Cardiac muscle cell (in vitro differentiated cells and primary cell): ENCODE measurements at regions not wholly inside any gene's neighbourhood (a gene's known extent, or its start where the extent isn't known, plus 50 kb on each side); places are given as distances from the start of the nearest gene placed in this dataset.
A peak's percentile ranks its signal among the peaks of the same experiment; 100 is the strongest.
"Not testable (repeated sequence)": the region's sequence is repeated elsewhere in the genome, so short reads cannot be mapped to it uniquely, and the experiment has no call there.

ENCODE experiments used
- DNase-seq, 2 donors: peaks; one replicate each; pipeline versions ENCODE4 v3.0.0 to v3.0.0-alpha.2; 2010 to 2017; ENCODE audit warnings: low read depth in 1 of 2, low spot score in 1 of 2
- H3K27ac ChIP-seq: fragments of 200-600 bp; sonication (generic); 2 replicates; pipeline ENCODE4 v1.5.1; 2016
- H3K27me3 ChIP-seq: fragments of 200-600 bp; sonication (generic); 2 replicates; pipeline ENCODE4 v1.6.0; 2016; ENCODE audit warnings: control low read depth
- H3K36me3 ChIP-seq: fragments of 200-600 bp; sonication (generic); 2 replicates; pipeline ENCODE4 v1.5.1; 2016; ENCODE audit warnings: control low read depth
- H3K4me1 ChIP-seq: fragments of 200-600 bp; sonication (generic); 2 replicates; pipeline ENCODE4 v1.8.1; 2017; ENCODE audit warnings: low read depth, mild to moderate bottlenecking, mixed run types
- H3K4me3 ChIP-seq: fragments of 200-600 bp; sonication (generic); 2 replicates; pipeline ENCODE4 v1.5.1; 2016; ENCODE audit warnings: mild to moderate bottlenecking
- H3K9me3 ChIP-seq: fragments of 200-600 bp; sonication (generic); 2 replicates; pipeline ENCODE4 v1.5.1; 2017; ENCODE audit warnings: low read depth, mild to moderate bottlenecking, control low read depth
- TF ChIP-seq, protein P1 (sequence below): IDR thresholded peaks from 2 replicates; pipeline ENCODE4 v1.5.1; 2012; ENCODE audit warnings: low read depth, mild to moderate bottlenecking, low read length

DNA sequence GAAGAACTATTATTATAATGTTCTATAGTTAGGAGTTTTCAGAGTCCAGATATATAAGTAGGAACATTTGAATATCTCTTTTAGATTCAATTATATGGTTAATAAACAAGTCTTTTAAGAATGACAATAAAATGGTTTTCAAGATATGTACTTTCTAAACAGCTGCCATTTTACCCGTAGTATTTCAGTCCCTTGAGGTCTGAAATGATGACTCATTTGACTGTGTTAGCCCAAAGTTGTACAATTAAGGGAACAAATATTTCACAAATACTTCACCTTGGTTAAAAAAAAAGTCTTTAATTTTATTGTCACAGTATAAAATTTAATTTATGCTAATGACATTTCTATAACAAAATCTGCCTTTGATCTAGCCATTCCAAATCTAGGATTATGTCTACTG, 91.6 kb upstream of the TANK start:
- Histone ChIP-seq H3K4me1 (peaks cover 9% of the 10 kb centered on the region), H3K9me3 (no peaks in the 10 kb centered on the region), H3K36me3 (no peaks in the 10 kb centered on the region), H3K4me3 (no peak overlapping the region), H3K27ac (no peak overlapping the region), H3K27me3 (no peaks in the 10 kb centered on the region)
- TF ChIP-seq, protein P1, sequence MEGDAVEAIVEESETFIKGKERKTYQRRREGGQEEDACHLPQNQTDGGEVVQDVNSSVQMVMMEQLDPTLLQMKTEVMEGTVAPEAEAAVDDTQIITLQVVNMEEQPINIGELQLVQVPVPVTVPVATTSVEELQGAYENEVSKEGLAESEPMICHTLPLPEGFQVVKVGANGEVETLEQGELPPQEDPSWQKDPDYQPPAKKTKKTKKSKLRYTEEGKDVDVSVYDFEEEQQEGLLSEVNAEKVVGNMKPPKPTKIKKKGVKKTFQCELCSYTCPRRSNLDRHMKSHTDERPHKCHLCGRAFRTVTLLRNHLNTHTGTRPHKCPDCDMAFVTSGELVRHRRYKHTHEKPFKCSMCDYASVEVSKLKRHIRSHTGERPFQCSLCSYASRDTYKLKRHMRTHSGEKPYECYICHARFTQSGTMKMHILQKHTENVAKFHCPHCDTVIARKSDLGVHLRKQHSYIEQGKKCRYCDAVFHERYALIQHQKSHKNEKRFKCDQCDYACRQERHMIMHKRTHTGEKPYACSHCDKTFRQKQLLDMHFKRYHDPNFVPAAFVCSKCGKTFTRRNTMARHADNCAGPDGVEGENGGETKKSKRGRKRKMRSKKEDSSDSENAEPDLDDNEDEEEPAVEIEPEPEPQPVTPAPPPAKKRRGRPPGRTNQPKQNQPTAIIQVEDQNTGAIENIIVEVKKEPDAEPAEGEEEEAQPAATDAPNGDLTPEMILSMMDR: no peak
- DNase-seq: peak in 1 of 2 donors; percentile 34

DNA sequence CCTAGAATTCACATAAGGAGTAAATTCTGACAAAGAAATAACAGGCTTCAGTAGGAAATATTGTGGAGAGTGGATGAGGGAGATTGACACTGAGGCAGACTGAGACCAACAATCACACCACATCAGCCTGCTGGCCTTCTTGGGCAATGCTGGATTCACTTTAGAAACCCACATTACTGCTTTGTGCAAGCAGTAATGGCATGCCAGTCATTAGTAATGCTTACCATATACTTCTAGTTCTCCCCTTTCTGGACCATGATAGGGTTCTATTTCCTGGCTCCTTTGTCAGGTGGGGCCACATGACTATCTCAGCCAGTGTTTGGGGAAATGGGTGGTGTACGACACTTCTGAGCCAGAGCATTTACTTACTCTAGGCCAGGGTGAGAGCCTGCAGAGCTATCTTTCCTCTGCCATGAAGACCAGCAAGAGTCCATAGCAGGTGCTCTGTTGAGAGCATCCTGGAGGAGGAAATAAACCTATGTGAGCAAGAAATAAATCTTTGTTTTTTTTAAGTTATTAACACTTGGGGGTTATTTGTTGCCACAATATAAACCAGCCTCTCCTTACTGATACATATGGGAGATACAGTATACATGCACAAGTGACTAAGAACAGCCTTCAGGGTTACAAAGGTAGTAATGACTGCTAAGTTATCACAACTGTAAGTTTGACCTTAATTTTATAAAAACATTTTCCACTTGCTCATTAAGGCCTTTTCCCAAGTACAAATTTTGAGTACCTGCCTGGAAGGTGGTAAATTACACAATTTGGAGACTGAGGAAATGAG, 89.3 kb upstream of the TANK start:
- H3K9me3 ChIP-seq: no peaks in the 10 kb centered on the region
- H3K4me1 ChIP-seq: peaks cover 9% of the 10 kb centered on the region
- no peak for DNase-seq
- H3K27me3 ChIP-seq: no peaks in the 10 kb centered on the region
- H3K27ac ChIP-seq: no peak overlapping the region
- no peaks in the 10 kb centered on the region for H3K36me3 ChIP-seq
- no peak overlapping the region for H3K4me3 ChIP-seq
- TF ChIP-seq, protein P1: no peak

DNA sequence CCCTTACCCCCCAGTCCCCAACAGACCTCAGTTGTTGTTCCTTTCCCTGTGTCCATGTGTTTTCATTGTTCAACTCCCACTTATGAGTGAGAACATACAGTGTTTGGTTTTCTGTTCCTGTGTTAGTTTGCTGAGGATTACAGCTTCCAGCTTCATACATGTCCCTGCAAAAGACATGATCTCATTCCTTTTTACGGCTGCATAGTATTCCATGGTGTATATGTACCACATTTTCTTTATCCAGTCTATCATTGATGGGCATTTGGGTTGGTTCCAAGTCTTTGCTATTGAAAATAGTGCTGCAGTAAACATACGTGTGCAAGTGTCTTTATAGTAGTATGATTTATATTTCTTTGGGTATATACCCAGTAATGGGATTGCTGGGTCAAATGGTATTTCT, 87.8 kb upstream of the TANK start:
- H3K27me3 ChIP-seq, H3K9me3 ChIP-seq, H3K4me1 ChIP-seq, DNase-seq, H3K27ac ChIP-seq, H3K36me3 ChIP-seq, H3K4me3 ChIP-seq: not testable (repeated sequence)

- H3K27ac ChIP-seq: no peak overlapping the region
- no peak for DNase-seq
- no peaks in the 10 kb centered on the region for H3K27me3 ChIP-seq
- H3K9me3 ChIP-seq: no peaks in the 10 kb centered on the region
- no peaks in the 10 kb centered on the region for H3K36me3 ChIP-seq
- no peak overlapping the region for H3K4me3 ChIP-seq
- TF ChIP-seq, protein P1: no peak
- no peaks in the 10 kb centered on the region for H3K4me1 ChIP-seq
Observed at GRCh38 chr2:161075701-161076100, 84.5 kb upstream of the TANK start.

DNA sequence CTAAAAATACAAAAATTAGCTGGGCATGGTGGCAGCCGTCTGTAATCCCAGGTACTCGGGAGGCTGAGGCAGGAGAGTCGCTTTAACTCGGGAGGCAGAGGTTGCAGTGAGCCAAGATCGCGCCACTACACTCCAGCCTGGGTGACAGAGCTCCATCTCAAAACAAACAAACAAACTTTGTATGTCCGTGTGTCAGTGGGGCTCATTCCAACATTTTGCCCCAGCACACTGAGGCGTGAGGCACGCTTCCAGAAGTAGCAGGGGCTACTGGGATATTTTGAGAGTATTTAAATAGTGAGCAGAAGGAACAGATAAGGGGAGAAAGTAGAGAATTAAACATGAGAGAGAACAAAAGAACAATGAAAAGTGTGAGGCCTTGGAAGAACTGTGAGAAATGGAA, 83.3 kb upstream of the TANK start:
- no peaks in the 10 kb centered on the region for H3K9me3 ChIP-seq
- H3K4me3 ChIP-seq: no peak overlapping the region
- H3K27me3 ChIP-seq: no peaks in the 10 kb centered on the region
- TF ChIP-seq, protein P1: no peak
- DNase-seq: no peak
- no peak overlapping the region for H3K27ac ChIP-seq
- no peaks in the 10 kb centered on the region for H3K4me1 ChIP-seq
- H3K36me3 ChIP-seq: no peaks in the 10 kb centered on the region

GRCh38 chr2:161077367-161078210, 82.6 kb upstream of the TANK start:
- TF ChIP-seq, protein P1: no peak

More at GRCh38 chr2:161077367-161078210, 82.6 kb upstream of the TANK start:
- DNase-seq: peak in 1 of 2 donors; percentile 86
- Histone ChIP-seq H3K36me3 (no peaks in the 10 kb centered on the region), H3K4me1 (no peaks in the 10 kb centered on the region), H3K9me3 (no peaks in the 10 kb centered on the region), H3K4me3 (no peak overlapping the region), H3K27me3 (no peaks in the 10 kb centered on the region), H3K27ac (no peak overlapping the region)
